ENCODE measurements at regions not wholly inside any gene's neighbourhood (a gene's known extent, or its start where the extent isn't known, plus 50 kb on each side); places are given as distances from the start of the nearest gene placed in this dataset.

GRCh38 chr5:124264499-124264898, 481.9 kb downstream of the ZNF608 start:
- no peaks in the 10 kb centered on the region for H3K27me3 Mint-ChIP-seq (ENCODE audit: low read depth in 3 of 3)
- no peak overlapping the region for H3K27ac Mint-ChIP-seq
- Histone ChIP-seq H3K4me1 (ENCODE audit: control insufficient read depth in 1 of 2, insufficient read depth in 2 of 2, low read length in 2 of 2) (no peaks in the 10 kb centered on the region), H3K27me3 (ENCODE audit: control insufficient read depth in 2 of 2, insufficient read depth in 2 of 2, low read length in 2 of 2) (no peaks in the 10 kb centered on the region), H3K9ac (ENCODE audit: insufficient read depth, low read length, poor library complexity, severe bottlenecking) (no peak overlapping the region), H3K4me2 (replicated peaks; ENCODE audit: extremely low read depth, low read length, poor library complexity, severe bottlenecking) (no peak overlapping the region), H3K27ac (ENCODE audit: low read depth in 1 of 2, low read length in 2 of 2) (no peak overlapping the region), H2AFZ (ENCODE audit: insufficient read depth, low read depth, low read length, poor library complexity, severe bottlenecking) (no peak overlapping the region), H3K9me3 (replicated peaks in 1 of 2; ENCODE audit: control insufficient read depth in 1 of 2, insufficient read depth in 1 of 2, low read length in 2 of 2) (peaks cover 0 to 3% of the 10 kb centered on the region in 2 donors), H3K36me3 (replicated peaks in 1 of 2; ENCODE audit: control insufficient read depth in 1 of 2, insufficient read depth in 2 of 2, low read length in 2 of 2) (no peaks in the 10 kb centered on the region), H3K4me3 (replicated peaks in 1 of 3; ENCODE audit: low read depth in 2 of 3, low read length in 3 of 3) (no peak overlapping the region), H4K20me1 (ENCODE audit: insufficient read depth, low read length) (no peaks in the 10 kb centered on the region), H3K79me2 (ENCODE audit: insufficient read depth, low read length) (no peaks in the 10 kb centered on the region)
- H3K36me3 Mint-ChIP-seq = no peaks in the 10 kb centered on the region
- 36% methylated on average over 1 of the region's 2 CpGs for WGBS (ENCODE audit: insufficient coverage)
- DNase-seq = no peak
- peaks cover 0 to 5% (median 4%) of the 10 kb centered on the region in 7 donors for H3K9me3 Mint-ChIP-seq
- no peaks in the 10 kb centered on the region for H3K4me1 Mint-ChIP-seq
- TF ChIP-seq CTCF (IDR thresholded peaks at IDR 0.05) = no peak
- H3K4me3 Mint-ChIP-seq = no peak overlapping the region
- intact Hi-C loops (cut with micrococcal nuclease) = no loop called here

GRCh38 chr5:124263680-124264491, 482.6 kb downstream of the ZNF608 start:
- Histone ChIP-seq H2AFZ (ENCODE audit: insufficient read depth, low read depth, low read length, poor library complexity, severe bottlenecking) (no peak overlapping the region), H3K27ac (ENCODE audit: low read depth in 1 of 2, low read length in 2 of 2) (no peak overlapping the region), H3K79me2 (ENCODE audit: insufficient read depth, low read length) (no peaks in the 10 kb centered on the region), H3K9me3 (replicated peaks in 1 of 2; ENCODE audit: control insufficient read depth in 1 of 2, insufficient read depth in 1 of 2, low read length in 2 of 2) (peaks cover 0 to 3% of the 10 kb centered on the region in 2 donors), H4K20me1 (ENCODE audit: insufficient read depth, low read length) (no peaks in the 10 kb centered on the region), H3K4me3 (replicated peaks in 1 of 3; ENCODE audit: low read depth in 2 of 3, low read length in 3 of 3) (no peak overlapping the region), H3K27me3 (ENCODE audit: control insufficient read depth in 2 of 2, insufficient read depth in 2 of 2, low read length in 2 of 2) (no peaks in the 10 kb centered on the region), H3K4me2 (replicated peaks; ENCODE audit: extremely low read depth, low read length, poor library complexity, severe bottlenecking) (no peak overlapping the region), H3K36me3 (replicated peaks in 1 of 2; ENCODE audit: control insufficient read depth in 1 of 2, insufficient read depth in 2 of 2, low read length in 2 of 2) (no peaks in the 10 kb centered on the region), H3K4me1 (ENCODE audit: control insufficient read depth in 1 of 2, insufficient read depth in 2 of 2, low read length in 2 of 2) (no peaks in the 10 kb centered on the region), H3K9ac (ENCODE audit: insufficient read depth, low read length, poor library complexity, severe bottlenecking) (no peak overlapping the region)
- no peak for TF ChIP-seq CTCF (IDR thresholded peaks at IDR 0.05)
- H3K27me3 Mint-ChIP-seq (ENCODE audit: low read depth in 3 of 3) = no peaks in the 10 kb centered on the region
- peaks cover 0 to 8% (median 5%) of the 10 kb centered on the region in 7 donors for H3K9me3 Mint-ChIP-seq
- no peak overlapping the region for H3K27ac Mint-ChIP-seq
- H3K4me1 Mint-ChIP-seq = no peaks in the 10 kb centered on the region
- DNase-seq = no peak
- H3K4me3 Mint-ChIP-seq = no peak overlapping the region
- intact Hi-C loops (cut with micrococcal nuclease) = no loop called here
- WGBS (ENCODE audit: insufficient coverage) = 68% methylated on average over 4 of the region's 6 CpGs
- H3K36me3 Mint-ChIP-seq = no peaks in the 10 kb centered on the region

All from CD14-positive monocyte (primary cell).